Keratinocyte (primary cell): ENCODE measurements at regions not wholly inside any gene's neighbourhood (a gene's known extent, or its start where the extent isn't known, plus 50 kb on each side); places are given as distances from the start of the nearest gene placed in this dataset.

ENCODE experiments used
- CTCF ChIP-seq, 3 experiments: IDR thresholded peaks in 1 of 3; conservative IDR thresholded peaks in 1 of 3; optimal IDR thresholded peaks in 1 of 3; 2 replicates in 2 of 3; 3 replicates in 1 of 3; pipeline versions ENCODE3 to v1.5.1; 2011; ENCODE audit warnings: low read length in 3 of 3, mild to moderate bottlenecking in 3 of 3, moderate library complexity in 2 of 3, control low read depth in 1 of 3, inconsistent platforms in 1 of 3; ENCODE audit not compliant: insufficient read depth in 2 of 3; ENCODE audit errors: extremely low read depth in 1 of 3
- EZH2 ChIP-seq: IDR thresholded peaks from one replicate; pipeline ENCODE4 v1.6.1; 2012; ENCODE audit warnings: inconsistent platforms, mild to moderate bottlenecking, low read length, moderate library complexity

GRCh38 chr13:59458908-59459579 lies 704.7 kb downstream of the DIAPH3 start:
- TF ChIP-seq CTCF (optimal IDR thresholded peaks at IDR 0.05 in 1 of 3, IDR thresholded peaks at IDR 0.05 in 1 of 3, conservative IDR thresholded peaks at IDR 0.05 in 1 of 3; ENCODE audit: extremely low read depth in 1 of 3, insufficient read depth in 2 of 3, low read length in 3 of 3) (no peak), EZH2 (no peak)
